AG09309 (cell line): ENCODE measurements at regions not wholly inside any gene's neighbourhood (a gene's known extent, or its start where the extent isn't known, plus 50 kb on each side); places are given as distances from the start of the nearest gene placed in this dataset.
"Not testable (repeated sequence)": the region's sequence is repeated elsewhere in the genome, so short reads cannot be mapped to it uniquely, and the experiment has no call there.

Experiments used
- DNase-seq: peaks from one replicate; pipeline ENCODE4 v3.0.0-alpha.2; 2010; ENCODE audit warnings: low read depth
- H3K4me3 ChIP-seq: 2 replicates; pipeline ENCODE4 v1.5.1; 2011; ENCODE audit warnings: mild to moderate bottlenecking, low read depth, low read length, moderate library complexity; ENCODE audit not compliant: control insufficient read depth
- CTCF ChIP-seq: IDR thresholded peaks from 2 replicates; pipeline ENCODE4 v1.5.1; 2011; ENCODE audit warnings: mild to moderate bottlenecking, low read depth, low read length, inconsistent platforms; ENCODE audit not compliant: insufficient read depth, control insufficient read depth; ENCODE audit errors: missing control alignments

- TF ChIP-seq CTCF: no peak
- no peak for DNase-seq
Measured at GRCh38 chr2:17206771-17207170, 311.5 kb downstream of the RAD51AP2 start.

GRCh38 chr2:17204214-17204613 lies 314.0 kb downstream of the RAD51AP2 start:
- not testable (repeated sequence) for H3K4me3 ChIP-seq, DNase-seq

More at GRCh38 chr2:17206771-17207170, 311.5 kb downstream of the RAD51AP2 start:
- no peak overlapping the region for H3K4me3 ChIP-seq

- not testable (repeated sequence) for DNase-seq, H3K4me3 ChIP-seq
Measured at GRCh38 chr2:17202628-17203027, 315.6 kb downstream of the RAD51AP2 start.

GRCh38 chr2:17199741-17200140 lies 318.5 kb downstream of the RAD51AP2 start:
- no peak overlapping the region for H3K4me3 ChIP-seq
- no peak for TF ChIP-seq CTCF
- DNase-seq: no peak

- TF ChIP-seq CTCF: no peak
- H3K4me3 ChIP-seq: no peak overlapping the region
- no peak for DNase-seq
Measured at GRCh38 chr2:17196380-17196779, 321.9 kb downstream of the RAD51AP2 start.

- no peak for DNase-seq
- no peak for TF ChIP-seq CTCF
- H3K4me3 ChIP-seq: no peak overlapping the region
Measured at GRCh38 chr2:17195016-17195415, 323.2 kb downstream of the RAD51AP2 start.

- H3K4me3 ChIP-seq: no peak overlapping the region
- DNase-seq: no peak
- TF ChIP-seq CTCF: no peak
Measured at GRCh38 chr2:17194083-17194482, 324.2 kb downstream of the RAD51AP2 start.

GRCh38 chr2:17193433-17193890 lies 324.8 kb downstream of the RAD51AP2 start:
- DNase-seq, H3K4me3 ChIP-seq: not testable (repeated sequence)
